Naive thymus-derived CD4-positive, alpha-beta T cell (primary cell): ENCODE measurements at regions not wholly inside any gene's neighbourhood (a gene's known extent, or its start where the extent isn't known, plus 50 kb on each side); places are given as distances from the start of the nearest gene placed in this dataset.

Experiments used
- ATAC-seq: fragments of 150-1000 bp; cut with Tn5 transposase; 2 replicates; pipeline ENCODE4 v1.10.0; 2021; ENCODE audit warnings: mild to moderate bottlenecking, moderate library complexity
- CTCF ChIA-PET: fragments of 350-600 bp; sonication (Branson Sonifier 250); formaldehyde crosslinking; loops from one replicate; lab custom pipeline; 2021; ENCODE audit warnings: antibody characterized with exemption; lab: Charles Lee
- POLR2A ChIA-PET: fragments of 350-600 bp; sonication (Branson Sonifier 250); formaldehyde crosslinking; loops from one replicate; lab custom pipeline; 2021; ENCODE audit warnings: antibody characterized with exemption, inconsistent platforms; lab: Charles Lee
- DNase-seq, 9 donors: peaks; one replicate each; pipeline versions ENCODE4 v3.0.0 to v3.0.0-alpha.2; 2020 to 2022; ENCODE audit warnings: mixed read lengths in 1 of 9
- H3K27ac ChIP-seq: one replicate; pipeline ENCODE4 v1.7.0; 2013; ENCODE audit warnings: mild to moderate bottlenecking, low read depth, low read length, moderate library complexity
- H3K27me3 ChIP-seq, 2 donors: one replicate each; pipeline ENCODE4 v1.7.0; 2013; ENCODE audit warnings: low read length in 2 of 2, mild to moderate bottlenecking in 2 of 2, moderate library complexity in 2 of 2; ENCODE audit not compliant: control insufficient read depth in 2 of 2, insufficient read depth in 2 of 2
- H3K36me3 ChIP-seq, 3 experiments: 1 replicate in 2 of 3; 2 replicates in 1 of 3; pipeline ENCODE4 v1.7.0; 2013; ENCODE audit warnings: low read length in 3 of 3, mild to moderate bottlenecking in 3 of 3, moderate library complexity in 1 of 3; ENCODE audit not compliant: insufficient read depth in 3 of 3, control insufficient read depth in 2 of 3
- H3K4me1 ChIP-seq, 2 donors: one replicate each; pipeline ENCODE4 v1.7.0; 2013; ENCODE audit warnings: low read length in 2 of 2, mild to moderate bottlenecking in 2 of 2, moderate library complexity in 1 of 2; ENCODE audit not compliant: control insufficient read depth in 2 of 2, insufficient read depth in 2 of 2
- H3K4me3 ChIP-seq: 2 replicates; pipeline ENCODE4 v1.7.0; 2013; ENCODE audit warnings: mild to moderate bottlenecking, low read length
- H3K9me3 ChIP-seq, 3 experiments: 1 replicate in 2 of 3; 2 replicates in 1 of 3; pipeline ENCODE4 v1.7.0; 2013; ENCODE audit warnings: low read length in 3 of 3; ENCODE audit not compliant: control insufficient read depth in 2 of 3
- H3K27ac Mint-ChIP-seq, 9 donors: one replicate each; pipeline ENCODE4 v1.8.0; 2020 to 2022; ENCODE audit warnings: mixed read lengths in 9 of 9, mild to moderate bottlenecking in 8 of 9, moderate library complexity in 5 of 9, inconsistent platforms in 2 of 9
- H3K27me3 Mint-ChIP-seq, 5 donors: one replicate each; pipeline ENCODE4 v1.8.0; 2021 to 2022; ENCODE audit warnings: mixed read lengths in 5 of 5, mild to moderate bottlenecking in 1 of 5
- H3K36me3 Mint-ChIP-seq, 5 donors: one replicate each; pipeline ENCODE4 v1.8.0; 2020 to 2022; ENCODE audit warnings: mixed read lengths in 5 of 5, mild to moderate bottlenecking in 3 of 5, inconsistent platforms in 1 of 5
- H3K4me1 Mint-ChIP-seq, 7 donors: one replicate each; pipeline ENCODE4 v1.8.0; 2020 to 2022; ENCODE audit warnings: mixed read lengths in 7 of 7, mild to moderate bottlenecking in 3 of 7, inconsistent platforms in 1 of 7
- H3K4me3 Mint-ChIP-seq, 10 donors: one replicate each; pipeline ENCODE4 v1.8.0; 2020 to 2022; ENCODE audit warnings: mild to moderate bottlenecking in 10 of 10, mixed read lengths in 10 of 10, moderate library complexity in 6 of 10, inconsistent platforms in 2 of 10
- H3K9me3 Mint-ChIP-seq, 11 donors: one replicate each; pipeline ENCODE4 v1.8.0; 2020 to 2022; ENCODE audit warnings: mixed read lengths in 11 of 11, mild to moderate bottlenecking in 4 of 11, inconsistent platforms in 1 of 11, moderate library complexity in 1 of 11
- intact Hi-C, 2 donors: fragments of 100-400 bp; cut with micrococcal nuclease; formaldehyde crosslinking; loops; one replicate each; pipeline ENCODE4 v1.15.1; 2023

DNA sequence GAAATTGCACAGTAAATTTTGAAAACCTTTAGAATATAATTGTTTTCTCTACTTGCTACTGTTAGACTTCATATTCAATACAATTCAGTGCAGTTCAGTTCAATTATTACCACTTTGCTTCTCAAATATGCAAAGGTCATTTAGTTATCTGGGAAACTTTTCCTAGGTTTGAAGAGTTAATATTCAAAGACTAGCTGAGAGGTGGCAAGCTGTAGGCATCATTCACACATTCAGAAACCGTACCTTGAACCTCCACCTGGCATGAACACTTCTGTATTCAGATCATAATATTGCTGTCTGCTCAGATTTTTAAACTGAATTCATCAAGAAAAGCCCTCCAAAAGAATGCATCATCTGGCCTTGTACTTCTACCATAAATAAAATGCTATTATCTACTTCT lies 162.1 kb upstream of the PCSK5 start:
- Histone ChIP-seq H3K36me3 (no peaks in the 10 kb centered on the region), H3K9me3 (no peaks in the 10 kb centered on the region), H3K4me1 (no peaks in the 10 kb centered on the region), H3K27me3 (no peaks in the 10 kb centered on the region), H3K4me3 (no peak overlapping the region), H3K27ac (no peak overlapping the region)
- H3K36me3 Mint-ChIP-seq = no peaks in the 10 kb centered on the region
- peaks cover 0 to 6% (median 0%) of the 10 kb centered on the region in 11 donors for H3K9me3 Mint-ChIP-seq
- intact Hi-C loops = no loop called here
- DNase-seq (no peak), ATAC-seq (no peak)
- ChIA-PET POLR2A (no interaction called here), CTCF (no interaction called here)
- H3K4me1 Mint-ChIP-seq = no peaks in the 10 kb centered on the region
- H3K27me3 Mint-ChIP-seq = peaks cover 0 to 22% (median 5%) of the 10 kb centered on the region in 5 donors
- no peak overlapping the region for H3K27ac Mint-ChIP-seq
- H3K4me3 Mint-ChIP-seq = no peak overlapping the region

DNA sequence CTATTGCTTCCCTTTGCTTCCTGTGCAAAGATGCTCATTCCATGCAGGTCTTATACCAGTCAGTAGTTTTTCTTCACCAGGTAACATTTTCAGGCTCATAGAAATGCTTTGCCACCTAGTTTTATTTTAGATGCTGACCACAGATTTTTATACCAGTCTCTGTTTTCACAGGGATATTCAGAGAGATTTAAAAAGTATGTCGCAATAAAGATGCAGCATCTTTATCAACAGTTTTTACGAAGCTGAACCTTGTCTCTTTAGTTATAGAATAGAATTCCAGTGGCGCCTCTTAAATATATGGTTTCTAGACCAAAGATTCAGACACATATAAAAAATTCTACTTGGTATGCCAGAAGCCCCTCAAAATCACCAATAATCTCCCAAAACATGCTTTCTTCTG lies 155.7 kb upstream of the PCSK5 start:
- ChIA-PET CTCF (no interaction called here), POLR2A (no interaction called here)
- H3K4me1 Mint-ChIP-seq = no peaks in the 10 kb centered on the region
- Histone ChIP-seq H3K27ac (no peak overlapping the region), H3K4me3 (no peak overlapping the region), H3K27me3 (no peaks in the 10 kb centered on the region), H3K36me3 (no peaks in the 10 kb centered on the region), H3K9me3 (no peaks in the 10 kb centered on the region), H3K4me1 (no peaks in the 10 kb centered on the region)
- no peak overlapping the region for H3K4me3 Mint-ChIP-seq
- peaks cover 2 to 26% (median 20%) of the 10 kb centered on the region in 5 donors for H3K27me3 Mint-ChIP-seq
- DNase-seq (no peak), ATAC-seq (no peak)
- no peak overlapping the region for H3K27ac Mint-ChIP-seq
- H3K36me3 Mint-ChIP-seq = no peaks in the 10 kb centered on the region
- intact Hi-C loops = no loop called here
- H3K9me3 Mint-ChIP-seq = peaks cover 0 to 4% (median 0%) of the 10 kb centered on the region in 11 donors

DNA sequence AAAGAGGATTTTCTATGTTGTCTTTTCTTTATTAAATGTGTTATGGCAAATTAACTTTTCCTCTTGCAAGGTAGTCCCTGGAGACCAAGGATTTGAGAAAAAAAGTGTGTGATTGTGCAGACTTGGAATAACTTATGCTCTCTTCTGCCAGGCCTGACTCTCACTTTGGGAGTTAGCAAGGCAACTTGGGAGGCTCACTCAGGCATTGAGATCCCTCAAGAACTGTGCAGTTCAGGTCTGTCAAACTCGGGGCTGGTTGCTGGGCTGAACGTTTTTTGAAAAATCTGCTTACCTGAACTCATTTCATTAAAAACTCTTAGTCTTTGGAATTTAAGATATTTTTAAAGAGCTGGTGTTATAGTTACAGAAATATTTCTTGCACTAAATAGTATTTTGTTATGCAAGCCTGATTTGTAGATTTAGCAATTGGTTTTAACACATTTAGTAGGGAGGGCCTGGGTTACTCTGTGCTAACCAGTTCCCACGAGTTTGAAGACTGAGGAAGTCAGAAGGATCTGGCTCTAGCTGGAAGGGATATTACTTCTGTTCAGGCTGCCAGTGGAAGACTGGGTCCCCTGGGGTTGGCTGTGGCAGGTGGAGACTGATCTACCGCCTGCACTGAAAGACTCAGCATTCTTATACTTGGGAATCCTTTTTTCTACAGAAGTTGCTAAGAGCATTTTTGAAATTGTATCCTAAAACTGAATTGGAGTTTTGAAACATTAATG lies 150.4 kb upstream of the PCSK5 start:
- intact Hi-C loops = no loop called here
- H3K4me1 ChIP-seq = no peaks in the 10 kb centered on the region
- H3K27ac ChIP-seq = no peak overlapping the region
- no peaks in the 10 kb centered on the region for H3K36me3 ChIP-seq
- ATAC-seq (no peak), DNase-seq (no peak)
- H3K27me3 Mint-ChIP-seq = peaks cover 0 to 41% (median 18%) of the 10 kb centered on the region in 5 donors
- H3K27me3 ChIP-seq = no peaks in the 10 kb centered on the region
- H3K9me3 ChIP-seq = no peaks in the 10 kb centered on the region
- no peak overlapping the region for H3K4me3 ChIP-seq
- no peak overlapping the region for H3K27ac Mint-ChIP-seq
- H3K36me3 Mint-ChIP-seq = no peaks in the 10 kb centered on the region
- no peak overlapping the region for H3K4me3 Mint-ChIP-seq
- CTCF ChIA-PET = no interaction called here
- POLR2A ChIA-PET = no interaction called here
- peaks cover 0 to 5% (median under 1%) of the 10 kb centered on the region in 11 donors for H3K9me3 Mint-ChIP-seq
- H3K4me1 Mint-ChIP-seq = peaks cover 0 to 1% (median 0%) of the 10 kb centered on the region in 7 donors

DNA sequence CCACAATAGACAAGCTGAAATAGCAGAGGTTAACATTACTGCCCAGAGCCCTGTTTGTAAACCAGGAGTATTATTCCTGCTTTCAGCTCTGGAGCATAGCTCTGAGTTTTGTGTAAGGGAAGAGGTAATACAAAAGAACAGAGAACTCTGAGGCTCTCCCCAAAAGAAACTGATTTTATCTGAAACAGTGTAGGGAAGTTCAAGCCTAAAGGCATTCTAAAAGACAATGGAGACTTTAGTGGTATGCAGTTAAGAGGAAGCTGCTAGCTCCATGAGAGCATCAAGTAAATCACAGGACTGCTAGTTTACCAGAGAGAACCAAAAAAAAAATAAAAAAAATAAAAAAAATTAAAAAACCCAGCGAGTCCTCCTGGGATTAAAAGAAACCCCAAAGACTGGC lies 146.6 kb upstream of the PCSK5 start:
- H3K9me3 ChIP-seq = no peaks in the 10 kb centered on the region
- Mint-ChIP-seq H3K4me1 (peaks cover 0 to 1% (median 0%) of the 10 kb centered on the region in 7 donors), H3K27ac (no peak overlapping the region), H3K4me3 (no peak overlapping the region), H3K9me3 (peaks cover 0 to 7% (median 0%) of the 10 kb centered on the region in 11 donors), H3K27me3 (peaks cover 0 to 27% (median 14%) of the 10 kb centered on the region in 5 donors), H3K36me3 (no peaks in the 10 kb centered on the region)
- POLR2A ChIA-PET = no interaction called here
- intact Hi-C loops = no loop called here
- DNase-seq = no peak
- no peaks in the 10 kb centered on the region for H3K4me1 ChIP-seq
- H3K27ac ChIP-seq = no peak overlapping the region
- no peak for ATAC-seq
- no peaks in the 10 kb centered on the region for H3K36me3 ChIP-seq
- no peaks in the 10 kb centered on the region for H3K27me3 ChIP-seq
- CTCF ChIA-PET = no interaction called here
- no peak overlapping the region for H3K4me3 ChIP-seq

DNA sequence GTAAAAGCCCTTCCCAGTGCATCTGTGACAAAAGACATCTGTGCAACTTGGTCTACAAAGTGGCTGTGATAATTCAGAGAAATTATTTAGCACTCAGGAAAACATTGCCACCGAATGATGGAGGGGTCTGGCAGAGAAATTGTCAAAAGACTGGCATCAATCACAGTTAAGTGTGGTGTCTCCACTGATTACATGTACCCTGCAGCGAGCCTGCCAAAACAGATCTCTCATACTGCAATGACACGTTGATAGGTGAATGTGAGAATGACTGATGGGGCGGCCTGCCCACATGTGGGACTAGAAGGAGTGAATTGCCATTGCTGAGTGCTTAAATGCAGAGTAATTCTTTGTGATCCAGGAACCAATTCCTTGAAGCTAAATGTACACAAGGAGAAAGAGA lies 136.4 kb upstream of the PCSK5 start:
- H3K9me3 ChIP-seq = no peaks in the 10 kb centered on the region
- peaks cover 0 to 9% (median 2%) of the 10 kb centered on the region in 11 donors for H3K9me3 Mint-ChIP-seq
- H3K4me1 Mint-ChIP-seq = no peaks in the 10 kb centered on the region
- ATAC-seq = no peak
- no peak overlapping the region for H3K27ac ChIP-seq
- H3K27me3 Mint-ChIP-seq = peaks cover 0 to 5% (median 0%) of the 10 kb centered on the region in 5 donors
- H3K36me3 ChIP-seq = no peaks in the 10 kb centered on the region
- CTCF ChIA-PET = no interaction called here
- H3K36me3 Mint-ChIP-seq = no peaks in the 10 kb centered on the region
- H3K4me3 ChIP-seq = no peak overlapping the region
- intact Hi-C loops = no loop called here
- no peaks in the 10 kb centered on the region for H3K27me3 ChIP-seq
- no peaks in the 10 kb centered on the region for H3K4me1 ChIP-seq
- no peak for DNase-seq
- POLR2A ChIA-PET = no interaction called here
- no peak overlapping the region for H3K4me3 Mint-ChIP-seq
- H3K27ac Mint-ChIP-seq = no peak overlapping the region

DNA sequence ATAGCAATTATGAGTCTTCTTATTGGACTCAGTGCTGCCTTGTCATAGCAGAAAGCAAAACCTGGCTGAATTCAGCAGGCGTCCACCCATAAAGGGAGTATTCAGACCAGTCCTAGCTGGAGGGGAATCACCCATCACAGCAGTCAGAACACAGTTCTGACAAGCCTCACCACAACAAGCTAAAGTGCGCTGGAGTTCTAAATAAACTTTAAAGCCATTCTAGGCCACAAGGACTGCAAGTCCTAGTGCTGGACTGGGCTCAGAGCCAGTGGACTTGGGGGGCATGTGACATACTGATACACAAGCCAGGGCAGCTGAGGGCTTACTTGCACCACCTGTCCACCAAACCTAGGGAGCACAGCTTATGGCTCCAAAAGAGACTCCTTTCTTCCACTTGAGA lies 115.3 kb upstream of the PCSK5 start:
- CTCF ChIA-PET = no interaction called here
- Histone ChIP-seq H3K9me3 (peaks cover 0 to 4% (median 0%) of the 10 kb centered on the region in 3 experiments), H3K27me3 (no peaks in the 10 kb centered on the region), H3K4me3 (no peak overlapping the region), H3K4me1 (no peaks in the 10 kb centered on the region), H3K27ac (no peak overlapping the region), H3K36me3 (no peaks in the 10 kb centered on the region)
- POLR2A ChIA-PET = no interaction called here
- no peaks in the 10 kb centered on the region for H3K4me1 Mint-ChIP-seq
- ATAC-seq = no peak
- DNase-seq = no peak
- peaks cover 0 to 5% (median 0%) of the 10 kb centered on the region in 5 donors for H3K36me3 Mint-ChIP-seq
- H3K27me3 Mint-ChIP-seq = peaks cover 0 to 23% (median 18%) of the 10 kb centered on the region in 5 donors
- H3K4me3 Mint-ChIP-seq = no peak overlapping the region
- intact Hi-C loops = no loop called here
- H3K27ac Mint-ChIP-seq = no peak overlapping the region
- H3K9me3 Mint-ChIP-seq = peaks cover 0 to 15% (median 0%) of the 10 kb centered on the region in 11 donors
